Breast epithelium (tissue), 4 donors: ENCODE measurements at regions not wholly inside any gene's neighbourhood (a gene's known extent, or its start where the extent isn't known, plus 50 kb on each side); places are given as distances from the start of the nearest gene placed in this dataset.

Experiments
- DNase-seq, 2 donors: peaks; one replicate each; pipeline ENCODE4 v3.0.0-alpha.2; 2019; ENCODE audit warnings: low spot score in 2 of 2
- H3K27ac ChIP-seq, 2 donors: fragments of 200-600 bp; sonication (generic) in 1 of 2; one replicate each; pipeline ENCODE4 v1.5.1; 2016 to 2019; ENCODE audit warnings: mild to moderate bottlenecking in 1 of 2
- H3K27me3 ChIP-seq, 2 donors: fragments of 200-600 bp; sonication (generic) in 1 of 2; one replicate each; pipeline versions ENCODE4 v1.5.1 to v1.6.0; 2017 to 2019; ENCODE audit warnings: control low read depth in 1 of 2, mild to moderate bottlenecking in 1 of 2
- H3K36me3 ChIP-seq: fragments of 200-600 bp; one replicate; pipeline ENCODE4 v1.5.1; 2019
- H3K4me1 ChIP-seq, 2 donors: fragments of 200-600 bp; sonication (generic); one replicate each; pipeline ENCODE4 v1.5.1; 2016 to 2019; ENCODE audit warnings: control low read depth in 1 of 2
- H3K4me3 ChIP-seq, 3 donors: fragments of 200-600 bp; sonication (generic); 1 replicate in 2 of 3; 2 replicates in 1 of 3; pipeline ENCODE4 v1.5.1; 2016 to 2019; ENCODE audit warnings: mild to moderate bottlenecking in 3 of 3, moderate library complexity in 2 of 3
- H3K9me3 ChIP-seq, 2 donors: fragments of 200-600 bp; sonication (generic) in 1 of 2; one replicate each; pipeline ENCODE4 v1.5.1; 2016 to 2019; ENCODE audit warnings: control low read depth in 1 of 2
- POLR2A ChIP-seq: fragments of 450-650 bp; IDR thresholded peaks from one replicate; pipeline ENCODE4 v1.6.1; 2016; ENCODE audit warnings: antibody characterized with exemption, mild to moderate bottlenecking, moderate library complexity
- POLR2AphosphoS5 ChIP-seq, 3 donors: sonication (generic); formaldehyde crosslinking; IDR thresholded peaks; one replicate each; pipeline ENCODE4 v1.6.1; 2017; ENCODE audit warnings: antibody characterized with exemption in 3 of 3
- intact Hi-C: fragments of 100-400 bp; cut with DNase I; formaldehyde crosslinking; loops from one replicate; pipeline ENCODE4 v1.15.1; 2023; ENCODE audit warnings: low total_unique reads
- TF ChIP-seq, protein P1 (sequence below), 3 donors: fragments of 450-650 bp; IDR thresholded peaks; one replicate each; pipeline ENCODE4 v1.5.1; 2016 to 2017; ENCODE audit warnings: antibody characterized with exemption in 3 of 3, mild to moderate bottlenecking in 3 of 3, moderate library complexity in 3 of 3

DNA sequence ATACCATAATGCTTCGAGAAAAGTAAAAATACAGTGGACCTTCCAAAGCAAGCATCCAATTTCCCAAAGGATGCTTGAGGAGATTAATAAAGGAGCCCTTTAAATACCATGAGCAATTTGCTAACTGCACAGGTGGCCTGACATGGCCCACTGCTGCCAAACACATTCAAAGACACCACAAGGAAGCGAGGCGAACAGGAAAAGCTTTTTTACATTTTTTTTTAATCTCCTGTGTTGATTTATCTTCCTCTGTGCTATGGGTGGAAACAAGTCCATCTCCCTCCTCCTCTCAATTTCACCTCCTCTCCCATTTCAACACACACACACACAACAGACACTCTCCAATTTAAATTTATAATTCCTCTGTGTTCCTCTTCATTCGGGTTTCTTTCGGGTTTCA, 243.4 kb downstream of the IGSF11 start:
- TF ChIP-seq, protein P1, sequence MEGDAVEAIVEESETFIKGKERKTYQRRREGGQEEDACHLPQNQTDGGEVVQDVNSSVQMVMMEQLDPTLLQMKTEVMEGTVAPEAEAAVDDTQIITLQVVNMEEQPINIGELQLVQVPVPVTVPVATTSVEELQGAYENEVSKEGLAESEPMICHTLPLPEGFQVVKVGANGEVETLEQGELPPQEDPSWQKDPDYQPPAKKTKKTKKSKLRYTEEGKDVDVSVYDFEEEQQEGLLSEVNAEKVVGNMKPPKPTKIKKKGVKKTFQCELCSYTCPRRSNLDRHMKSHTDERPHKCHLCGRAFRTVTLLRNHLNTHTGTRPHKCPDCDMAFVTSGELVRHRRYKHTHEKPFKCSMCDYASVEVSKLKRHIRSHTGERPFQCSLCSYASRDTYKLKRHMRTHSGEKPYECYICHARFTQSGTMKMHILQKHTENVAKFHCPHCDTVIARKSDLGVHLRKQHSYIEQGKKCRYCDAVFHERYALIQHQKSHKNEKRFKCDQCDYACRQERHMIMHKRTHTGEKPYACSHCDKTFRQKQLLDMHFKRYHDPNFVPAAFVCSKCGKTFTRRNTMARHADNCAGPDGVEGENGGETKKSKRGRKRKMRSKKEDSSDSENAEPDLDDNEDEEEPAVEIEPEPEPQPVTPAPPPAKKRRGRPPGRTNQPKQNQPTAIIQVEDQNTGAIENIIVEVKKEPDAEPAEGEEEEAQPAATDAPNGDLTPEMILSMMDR (IDR thresholded peaks at IDR 0.05), result no peak
- no peak for TF ChIP-seq POLR2AphosphoS5 (IDR thresholded peaks at IDR 0.05)
- TF ChIP-seq POLR2A, result no peak
- DNase-seq, result no peak
- Histone ChIP-seq H3K27me3 (no peaks in the 10 kb centered on the region), H3K4me3 (no peak overlapping the region), H3K4me1 (no peaks in the 10 kb centered on the region), H3K36me3 (no peaks in the 10 kb centered on the region), H3K9me3 (no peaks in the 10 kb centered on the region), H3K27ac (no peak overlapping the region)
- intact Hi-C loops, result no loop called here

DNA sequence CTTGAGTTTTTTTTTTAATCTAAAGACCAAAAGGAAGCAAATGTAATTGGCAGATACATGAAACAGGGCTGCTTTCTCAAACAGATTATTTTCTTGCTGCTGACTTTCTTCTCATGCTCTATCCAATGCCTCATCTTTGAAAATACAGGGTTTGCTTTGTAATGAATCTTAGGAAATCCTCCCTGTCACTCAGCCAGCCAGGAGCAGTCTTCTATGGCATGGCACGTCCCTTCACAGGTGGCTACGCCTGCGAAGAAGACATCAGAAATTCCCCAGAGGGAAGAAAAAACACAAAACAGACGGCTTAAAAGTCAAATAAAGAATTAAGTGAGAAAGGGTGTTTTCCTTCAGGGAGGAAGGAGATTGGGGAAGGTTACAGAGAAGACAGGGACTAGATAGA, 242.5 kb downstream of the IGSF11 start:
- Histone ChIP-seq H3K4me1 (no peaks in the 10 kb centered on the region), H3K27ac (no peak overlapping the region), H3K9me3 (no peaks in the 10 kb centered on the region), H3K4me3 (no peak overlapping the region), H3K36me3 (no peaks in the 10 kb centered on the region), H3K27me3 (no peaks in the 10 kb centered on the region)
- TF ChIP-seq POLR2AphosphoS5 (IDR thresholded peaks at IDR 0.05) (no peak), POLR2A (no peak)
- TF ChIP-seq, protein P1 (IDR thresholded peaks at IDR 0.05), result no peak
- DNase-seq, result no peak
- intact Hi-C loops, result no loop called here

GRCh38 chr3:118793176-118793575, 241.5 kb downstream of the IGSF11 start:
- Histone ChIP-seq H3K4me1 (no peaks in the 10 kb centered on the region), H3K36me3 (no peaks in the 10 kb centered on the region), H3K27ac (no peak overlapping the region), H3K9me3 (no peaks in the 10 kb centered on the region), H3K27me3 (no peaks in the 10 kb centered on the region), H3K4me3 (no peak overlapping the region)
- intact Hi-C loops, result no loop called here
- no peak for DNase-seq
- TF ChIP-seq, protein P1 (IDR thresholded peaks at IDR 0.05), result no peak
- TF ChIP-seq POLR2AphosphoS5 (IDR thresholded peaks at IDR 0.05) (no peak), POLR2A (no peak)

DNA sequence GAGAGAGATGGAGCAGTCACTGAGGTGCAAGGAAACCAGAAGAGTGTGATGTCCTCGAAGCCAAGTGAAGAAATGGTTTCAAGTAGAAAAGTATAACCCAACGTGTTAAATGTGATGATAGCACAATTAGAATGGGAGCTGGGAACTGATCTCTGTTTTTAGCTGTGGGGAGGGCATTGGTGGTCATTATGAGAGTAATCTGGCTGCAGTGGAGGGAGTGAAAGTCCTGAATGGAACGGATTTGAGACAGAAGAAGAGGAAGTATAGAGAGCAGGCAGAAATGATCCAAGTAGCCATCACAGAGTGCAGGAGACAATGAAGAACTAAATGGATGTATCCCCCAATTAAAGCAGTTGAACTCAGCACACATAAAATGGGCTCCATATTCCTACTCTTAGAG, 235.3 kb downstream of the IGSF11 start:
- Histone ChIP-seq H3K27me3 (no peaks in the 10 kb centered on the region), H3K9me3 (no peaks in the 10 kb centered on the region), H3K4me1 (no peaks in the 10 kb centered on the region), H3K36me3 (no peaks in the 10 kb centered on the region), H3K4me3 (no peak overlapping the region), H3K27ac (no peak overlapping the region)
- intact Hi-C loops, result no loop called here
- no peak for TF ChIP-seq POLR2AphosphoS5 (IDR thresholded peaks at IDR 0.05)
- no peak for TF ChIP-seq POLR2A
- TF ChIP-seq, protein P1 (IDR thresholded peaks at IDR 0.05), result no peak
- DNase-seq, result no peak

GRCh38 chr3:118801899-118802298, 232.7 kb downstream of the IGSF11 start:
- Histone ChIP-seq H3K9me3 (no peaks in the 10 kb centered on the region), H3K36me3 (no peaks in the 10 kb centered on the region), H3K4me3 (no peak overlapping the region), H3K4me1 (no peaks in the 10 kb centered on the region), H3K27me3 (no peaks in the 10 kb centered on the region), H3K27ac (no peak overlapping the region)
- no peak for TF ChIP-seq POLR2AphosphoS5 (IDR thresholded peaks at IDR 0.05)
- TF ChIP-seq, protein P1 (IDR thresholded peaks at IDR 0.05), result no peak
- no peak for TF ChIP-seq POLR2A
- DNase-seq, result no peak
- intact Hi-C loops, result no loop called here
